ENCODE measurements at regions not wholly inside any gene's neighbourhood (a gene's known extent, or its start where the extent isn't known, plus 50 kb on each side); places are given as distances from the start of the nearest gene placed in this dataset.

DNA sequence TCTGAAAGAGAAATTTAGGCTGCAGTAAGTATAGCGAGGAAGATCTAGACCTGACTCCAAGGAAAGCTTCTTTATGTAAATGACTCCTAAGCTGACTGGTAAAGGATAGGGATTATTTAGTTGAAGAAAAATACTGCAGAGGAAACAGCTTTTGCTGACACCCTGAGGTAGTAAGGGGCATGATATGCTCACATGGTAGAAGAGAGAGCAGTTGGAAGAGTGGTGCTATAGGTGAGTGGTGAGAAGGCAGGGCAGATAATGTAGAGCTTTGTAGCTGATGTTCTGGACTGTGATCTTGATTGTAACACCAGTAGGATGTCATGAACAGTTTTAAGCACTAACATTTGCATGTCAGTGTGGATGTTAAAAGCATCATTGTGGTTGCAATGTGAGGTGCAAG lies 639.1 kb upstream of the SLC39A10 start:
- Histone ChIP-seq H3K4me2 (ENCODE audit: low read length) (no peak overlapping the region), H3K27me3 (ENCODE audit: low read length) (no peaks in the 10 kb centered on the region), H3K79me2 (ENCODE audit: low read length) (no peaks in the 10 kb centered on the region), H2AFZ (ENCODE audit: low read length) (no peak overlapping the region), H3K9me2 (replicated peaks; ENCODE audit: low read length) (no peaks in the 10 kb centered on the region), H4K20me1 (ENCODE audit: low read length) (no peaks in the 10 kb centered on the region), H3F3A (ENCODE audit: low read length, unreplicated experiment) (no peaks in the 10 kb centered on the region), H3K36me3 (ENCODE audit: low read depth, low read length) (no peaks in the 10 kb centered on the region), H3K4me3 (ENCODE audit: low read length) (no peak overlapping the region), H3K27ac (ENCODE audit: low read length) (no peak overlapping the region), H3K9ac (ENCODE audit: low read length) (no peak overlapping the region), H3K9me3 (ENCODE audit: low read length) (no peaks in the 10 kb centered on the region), H3K4me1 (ENCODE audit: insufficient read depth, low read length) (no peaks in the 10 kb centered on the region)
- BruUV-seq (replicated peaks): no TSS peak
- ChIA-PET CTCF (no interaction called here), POLR2A (ENCODE audit: unreplicated experiment) (no interaction called here)
- intact Hi-C loops (cut with micrococcal nuclease): no loop called here
- ATAC-seq (0 out of 2 replicates have a peak, but pooled peaks have one; percentile 24), DNase-seq (no peak)
- TF ChIP-seq EZH2 (IDR thresholded peaks at IDR 0.05; ENCODE audit: low read length, unreplicated experiment) (no peak), EZH2phosphoT487 (IDR thresholded peaks at IDR 0.05; ENCODE audit: borderline replicate concordance, low read length) (no peak), CTCF (conservative IDR thresholded peaks at IDR 0.05; ENCODE audit: low read depth, low read length) (no peak)

DNA sequence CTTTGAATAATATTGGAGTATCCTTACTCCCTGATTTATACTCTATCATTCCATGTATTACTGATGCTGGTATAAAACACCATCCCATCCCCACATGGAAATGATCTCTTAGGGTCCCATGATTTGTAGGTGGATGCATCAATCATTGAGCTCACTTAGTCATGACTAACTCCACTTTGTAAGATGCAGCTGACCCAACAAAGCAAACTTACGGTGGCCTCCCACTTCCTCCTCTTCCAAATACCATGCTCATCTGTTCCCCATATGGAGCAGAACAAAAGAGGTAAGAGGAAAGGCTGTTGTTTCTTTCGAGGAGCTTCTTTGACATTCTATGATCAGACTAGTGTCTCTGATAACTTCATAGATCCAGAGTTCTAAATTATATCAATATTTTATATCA lies 640.2 kb upstream of the SLC39A10 start:
- Histone ChIP-seq H3K9ac (ENCODE audit: low read length) (no peak overlapping the region), H3K4me3 (ENCODE audit: low read length) (no peak overlapping the region), H3K4me1 (ENCODE audit: insufficient read depth, low read length) (no peaks in the 10 kb centered on the region), H2AFZ (ENCODE audit: low read length) (no peak overlapping the region), H3K9me2 (replicated peaks; ENCODE audit: low read length) (no peaks in the 10 kb centered on the region), H3K79me2 (ENCODE audit: low read length) (no peaks in the 10 kb centered on the region), H4K20me1 (ENCODE audit: low read length) (no peaks in the 10 kb centered on the region), H3K27ac (ENCODE audit: low read length) (no peak overlapping the region), H3K27me3 (ENCODE audit: low read length) (no peaks in the 10 kb centered on the region), H3K4me2 (ENCODE audit: low read length) (no peak overlapping the region), H3F3A (ENCODE audit: low read length, unreplicated experiment) (no peaks in the 10 kb centered on the region), H3K9me3 (ENCODE audit: low read length) (no peaks in the 10 kb centered on the region), H3K36me3 (ENCODE audit: low read depth, low read length) (no peaks in the 10 kb centered on the region)
- ChIA-PET CTCF (no interaction called here), POLR2A (ENCODE audit: unreplicated experiment) (no interaction called here)
- intact Hi-C loops (cut with micrococcal nuclease): no loop called here
- no peak for TF ChIP-seq EZH2phosphoT487 (IDR thresholded peaks at IDR 0.05; ENCODE audit: borderline replicate concordance, low read length)
- TF ChIP-seq CTCF (conservative IDR thresholded peaks at IDR 0.05; ENCODE audit: low read depth, low read length): no peak
- no peak for TF ChIP-seq EZH2 (IDR thresholded peaks at IDR 0.05; ENCODE audit: low read length, unreplicated experiment)
- no TSS peak for BruUV-seq (replicated peaks)
- DNase-seq (no peak), ATAC-seq (no peak)

- Histone ChIP-seq H3K4me2 (ENCODE audit: low read length) (no peak overlapping the region), H3K4me1 (ENCODE audit: insufficient read depth, low read length) (no peaks in the 10 kb centered on the region), H3K36me3 (ENCODE audit: low read depth, low read length) (no peaks in the 10 kb centered on the region), H3K9ac (ENCODE audit: low read length) (no peak overlapping the region), H2AFZ (ENCODE audit: low read length) (no peak overlapping the region), H3K9me3 (ENCODE audit: low read length) (no peaks in the 10 kb centered on the region), H3K9me2 (replicated peaks; ENCODE audit: low read length) (no peaks in the 10 kb centered on the region), H3K4me3 (ENCODE audit: low read length) (no peak overlapping the region), H4K20me1 (ENCODE audit: low read length) (no peaks in the 10 kb centered on the region), H3K27me3 (ENCODE audit: low read length) (no peaks in the 10 kb centered on the region), H3F3A (ENCODE audit: low read length, unreplicated experiment) (no peaks in the 10 kb centered on the region), H3K27ac (ENCODE audit: low read length) (no peak overlapping the region), H3K79me2 (ENCODE audit: low read length) (no peaks in the 10 kb centered on the region)
- ATAC-seq: peak; percentile 49
- intact Hi-C loops (cut with micrococcal nuclease): no loop called here
- peak; percentile 19 for DNase-seq
- ChIA-PET POLR2A (ENCODE audit: unreplicated experiment) (no interaction called here), CTCF (no interaction called here)
- no TSS peak for BruUV-seq (replicated peaks)
- no peak for TF ChIP-seq CTCF (conservative IDR thresholded peaks at IDR 0.05; ENCODE audit: low read depth, low read length)
- no peak for TF ChIP-seq EZH2 (IDR thresholded peaks at IDR 0.05; ENCODE audit: low read length, unreplicated experiment)
- TF ChIP-seq EZH2phosphoT487 (IDR thresholded peaks at IDR 0.05; ENCODE audit: borderline replicate concordance, low read length): no peak
These were observed 647.8 kb upstream of the SLC39A10 start for GRCh38 chr2:195009202-195009601.
